ENCODE measurements at regions not wholly inside any gene's neighbourhood (a gene's known extent, or its start where the extent isn't known, plus 50 kb on each side); places are given as distances from the start of the nearest gene placed in this dataset.

DNA sequence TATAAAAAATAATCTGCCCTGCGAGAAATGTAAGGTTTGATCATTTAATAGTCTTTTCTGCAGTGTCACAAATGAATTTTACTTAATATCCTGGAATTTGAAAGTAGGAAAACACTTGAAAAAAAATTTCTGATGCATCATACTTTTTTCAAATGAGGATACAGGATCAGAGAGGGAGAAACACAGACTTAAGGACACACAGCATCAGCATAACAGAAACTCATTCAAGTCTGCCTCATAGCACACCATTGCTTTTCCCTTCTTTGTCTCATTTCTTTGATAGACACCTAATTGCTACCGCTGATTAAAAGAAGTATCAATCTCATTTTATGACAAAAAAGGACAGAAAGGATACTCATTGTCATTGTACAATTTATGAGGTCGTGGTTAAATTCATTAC, 319.0 kb downstream of the TMEM114 start:
- WGBS = 78% methylated on average over 3 of the region's 3 CpGs
- no peak overlapping the region for H3K27ac ChIP-seq (replicated peaks in 1 of 4)
- H3K9me3 ChIP-seq = peaks cover 0 to 16% (median 2%) of the 10 kb centered on the region in 4 donors
- H3K36me3 ChIP-seq = no peaks in the 10 kb centered on the region
- intact Hi-C loops (cut with DNase I) = loop anchor here (10.0 kb wide), 1 partner anchor 57 kb away; no protein-coding TSS in a partner anchor
- no peaks in the 10 kb centered on the region for H3K4me1 ChIP-seq
- DNase-seq (ENCODE audit: extremely low spot score) = no peak
- H3K27me3 ChIP-seq = no peaks in the 10 kb centered on the region
- no peak for TF ChIP-seq POLR2A (IDR thresholded peaks at IDR 0.05; ENCODE audit: low read depth)
- no peak for TF ChIP-seq POLR2AphosphoS5 (IDR thresholded peaks at IDR 0.05)
- TF ChIP-seq EP300 (IDR thresholded peaks at IDR 0.05) = no peak
- TF ChIP-seq, protein P1, sequence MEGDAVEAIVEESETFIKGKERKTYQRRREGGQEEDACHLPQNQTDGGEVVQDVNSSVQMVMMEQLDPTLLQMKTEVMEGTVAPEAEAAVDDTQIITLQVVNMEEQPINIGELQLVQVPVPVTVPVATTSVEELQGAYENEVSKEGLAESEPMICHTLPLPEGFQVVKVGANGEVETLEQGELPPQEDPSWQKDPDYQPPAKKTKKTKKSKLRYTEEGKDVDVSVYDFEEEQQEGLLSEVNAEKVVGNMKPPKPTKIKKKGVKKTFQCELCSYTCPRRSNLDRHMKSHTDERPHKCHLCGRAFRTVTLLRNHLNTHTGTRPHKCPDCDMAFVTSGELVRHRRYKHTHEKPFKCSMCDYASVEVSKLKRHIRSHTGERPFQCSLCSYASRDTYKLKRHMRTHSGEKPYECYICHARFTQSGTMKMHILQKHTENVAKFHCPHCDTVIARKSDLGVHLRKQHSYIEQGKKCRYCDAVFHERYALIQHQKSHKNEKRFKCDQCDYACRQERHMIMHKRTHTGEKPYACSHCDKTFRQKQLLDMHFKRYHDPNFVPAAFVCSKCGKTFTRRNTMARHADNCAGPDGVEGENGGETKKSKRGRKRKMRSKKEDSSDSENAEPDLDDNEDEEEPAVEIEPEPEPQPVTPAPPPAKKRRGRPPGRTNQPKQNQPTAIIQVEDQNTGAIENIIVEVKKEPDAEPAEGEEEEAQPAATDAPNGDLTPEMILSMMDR (IDR thresholded peaks at IDR 0.05) = no peak
- H3K4me3 ChIP-seq = no peak overlapping the region

- H3K27me3 ChIP-seq = no peaks in the 10 kb centered on the region
- WGBS = 77% methylated on average over 4 of the region's 4 CpGs
- intact Hi-C loops (cut with DNase I) = no loop called here
Measured at GRCh38 chr16:8262299-8262698, 328.0 kb downstream of the TMEM114 start.

DNA sequence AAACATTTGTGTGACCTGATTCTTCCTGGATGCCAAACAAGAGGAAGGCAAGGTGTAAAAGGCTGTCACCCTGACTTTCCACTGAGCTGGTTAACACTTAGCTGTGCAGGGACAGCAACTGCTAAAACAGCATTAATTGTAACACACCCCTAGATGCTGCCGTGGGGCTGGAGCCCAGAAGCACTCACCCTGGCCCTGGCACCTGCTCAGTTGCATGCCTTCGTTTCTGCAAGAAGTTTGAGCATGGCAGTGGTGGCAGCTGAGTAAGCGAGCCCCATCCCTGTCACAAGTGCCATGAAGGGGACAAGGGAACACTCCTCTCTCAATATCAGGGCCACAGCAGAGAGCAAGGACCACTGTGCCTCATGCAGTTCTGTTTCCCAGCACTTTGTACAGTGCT, 330.2 kb downstream of the TMEM114 start:
- intact Hi-C loops (cut with DNase I) = no loop called here

More at GRCh38 chr16:8262299-8262698, 328.0 kb downstream of the TMEM114 start:
- H3K36me3 ChIP-seq = no peaks in the 10 kb centered on the region
- no peak overlapping the region for H3K27ac ChIP-seq (replicated peaks in 1 of 4)
- peaks cover 0 to 4% (median 0%) of the 10 kb centered on the region in 4 donors for H3K9me3 ChIP-seq
- no peak overlapping the region for H3K4me3 ChIP-seq
- TF ChIP-seq, protein P1 (IDR thresholded peaks at IDR 0.05) = no peak
- TF ChIP-seq EP300 (IDR thresholded peaks at IDR 0.05) (no peak), POLR2AphosphoS5 (IDR thresholded peaks at IDR 0.05) (no peak), POLR2A (IDR thresholded peaks at IDR 0.05; ENCODE audit: low read depth) (no peak)
- DNase-seq (ENCODE audit: extremely low spot score) = peak; percentile 75
- H3K4me1 ChIP-seq = no peaks in the 10 kb centered on the region

GRCh38 chr16:8258523-8258922, 331.8 kb downstream of the TMEM114 start:
- Histone ChIP-seq H3K4me1 (no peaks in the 10 kb centered on the region), H3K27ac (replicated peaks in 1 of 4) (no peak overlapping the region), H3K36me3 (no peaks in the 10 kb centered on the region), H3K4me3 (no peak overlapping the region), H3K27me3 (no peaks in the 10 kb centered on the region), H3K9me3 (no peaks in the 10 kb centered on the region)
- intact Hi-C loops (cut with DNase I) = no loop called here
- 70% methylated on average over 7 of the region's 7 CpGs for WGBS
- no peak for TF ChIP-seq POLR2AphosphoS5 (IDR thresholded peaks at IDR 0.05)
- no peak for TF ChIP-seq POLR2A (IDR thresholded peaks at IDR 0.05; ENCODE audit: low read depth)
- TF ChIP-seq, protein P1 (IDR thresholded peaks at IDR 0.05) = no peak
- DNase-seq (ENCODE audit: extremely low spot score) = peak; percentile 85

More for the DNA sequence above, 330.2 kb downstream of the TMEM114 start:
- no peaks in the 10 kb centered on the region for H3K27me3 ChIP-seq
- no peaks in the 10 kb centered on the region for H3K9me3 ChIP-seq
- peak; percentile 85 for DNase-seq (ENCODE audit: extremely low spot score)
- H3K36me3 ChIP-seq = no peaks in the 10 kb centered on the region
- 86% methylated on average over 1 of the region's 3 CpGs for WGBS
- TF ChIP-seq POLR2A (IDR thresholded peaks at IDR 0.05; ENCODE audit: low read depth) (no peak), POLR2AphosphoS5 (IDR thresholded peaks at IDR 0.05) (no peak), EP300 (IDR thresholded peaks at IDR 0.05) (no peak)
- TF ChIP-seq, protein P1 (IDR thresholded peaks at IDR 0.05) = no peak
- no peak overlapping the region for H3K27ac ChIP-seq (replicated peaks in 1 of 4)
- H3K4me1 ChIP-seq = no peaks in the 10 kb centered on the region
- no peak overlapping the region for H3K4me3 ChIP-seq

DNA sequence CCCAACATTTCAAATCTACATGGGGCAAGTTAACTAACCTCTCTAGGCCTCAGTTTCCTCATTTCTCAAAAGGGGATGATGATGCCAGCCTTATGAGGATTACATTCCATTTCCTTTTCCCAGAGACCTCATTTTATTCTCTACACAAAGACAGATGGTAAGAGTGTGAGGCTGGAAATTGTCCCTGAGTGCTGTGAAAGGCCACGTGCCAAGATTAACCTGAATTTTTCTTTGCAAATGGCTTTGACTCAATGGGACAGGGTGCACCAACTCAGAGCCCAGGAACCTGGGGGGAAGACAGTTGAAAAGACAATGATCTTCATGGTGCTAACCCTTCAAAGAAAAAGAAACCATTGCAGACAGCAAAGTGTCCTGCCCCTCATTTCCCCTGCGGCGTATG, 332.8 kb downstream of the TMEM114 start:
- 86% methylated on average over 3 of the region's 3 CpGs for WGBS
- intact Hi-C loops (cut with DNase I) = no loop called here
- H3K36me3 ChIP-seq = no peaks in the 10 kb centered on the region
- no peaks in the 10 kb centered on the region for H3K4me1 ChIP-seq
- peak; percentile 66 for DNase-seq (ENCODE audit: extremely low spot score)
- H3K4me3 ChIP-seq = no peak overlapping the region
- no peaks in the 10 kb centered on the region for H3K9me3 ChIP-seq
- no peak overlapping the region for H3K27ac ChIP-seq (replicated peaks in 1 of 4)
- H3K27me3 ChIP-seq = no peaks in the 10 kb centered on the region
- TF ChIP-seq POLR2AphosphoS5 (IDR thresholded peaks at IDR 0.05) (no peak), EP300 (IDR thresholded peaks at IDR 0.05) (no peak), POLR2A (IDR thresholded peaks at IDR 0.05; ENCODE audit: low read depth) (no peak)
- TF ChIP-seq, protein P1 (IDR thresholded peaks at IDR 0.05) = no peak

Measured in esophagus muscularis mucosa (tissue), 4 donors.